Immature natural killer cell (primary cell): ENCODE measurements at regions not wholly inside any gene's neighbourhood (a gene's known extent, or its start where the extent isn't known, plus 50 kb on each side); places are given as distances from the start of the nearest gene placed in this dataset.

Source experiments
- DNase-seq, 3 donors: peaks; one replicate each; pipeline ENCODE4 v3.0.0; 2022; ENCODE audit warnings: mixed read lengths in 1 of 3
- H3K27ac Mint-ChIP-seq, 6 donors: one replicate each; pipeline ENCODE4 v1.8.0; 2020; ENCODE audit warnings: mixed read lengths in 6 of 6, mild to moderate bottlenecking in 5 of 6, inconsistent platforms in 4 of 6, moderate library complexity in 3 of 6
- H3K27me3 Mint-ChIP-seq, 3 donors: one replicate each; pipeline ENCODE4 v1.8.0; 2020 to 2021; ENCODE audit warnings: low read depth in 3 of 3, mild to moderate bottlenecking in 3 of 3, mixed read lengths in 3 of 3, moderate library complexity in 3 of 3, inconsistent platforms in 1 of 3
- H3K36me3 Mint-ChIP-seq, 3 donors: one replicate each; pipeline ENCODE4 v1.8.0; 2020; ENCODE audit warnings: mixed read lengths in 3 of 3, inconsistent platforms in 2 of 3, mild to moderate bottlenecking in 2 of 3
- H3K4me1 Mint-ChIP-seq, 2 donors: one replicate each; pipeline ENCODE4 v1.8.0; 2020; ENCODE audit warnings: inconsistent platforms in 2 of 2, mild to moderate bottlenecking in 2 of 2, mixed read lengths in 2 of 2, moderate library complexity in 1 of 2
- H3K4me3 Mint-ChIP-seq, 5 donors: one replicate each; pipeline ENCODE4 v1.8.0; 2020; ENCODE audit warnings: mild to moderate bottlenecking in 5 of 5, mixed read lengths in 5 of 5, inconsistent platforms in 3 of 5, moderate library complexity in 3 of 5
- H3K9me3 Mint-ChIP-seq, 6 donors: one replicate each; pipeline ENCODE4 v1.8.0; 2020; ENCODE audit warnings: mild to moderate bottlenecking in 6 of 6, mixed read lengths in 6 of 6, inconsistent platforms in 4 of 6, moderate library complexity in 3 of 6

DNA sequence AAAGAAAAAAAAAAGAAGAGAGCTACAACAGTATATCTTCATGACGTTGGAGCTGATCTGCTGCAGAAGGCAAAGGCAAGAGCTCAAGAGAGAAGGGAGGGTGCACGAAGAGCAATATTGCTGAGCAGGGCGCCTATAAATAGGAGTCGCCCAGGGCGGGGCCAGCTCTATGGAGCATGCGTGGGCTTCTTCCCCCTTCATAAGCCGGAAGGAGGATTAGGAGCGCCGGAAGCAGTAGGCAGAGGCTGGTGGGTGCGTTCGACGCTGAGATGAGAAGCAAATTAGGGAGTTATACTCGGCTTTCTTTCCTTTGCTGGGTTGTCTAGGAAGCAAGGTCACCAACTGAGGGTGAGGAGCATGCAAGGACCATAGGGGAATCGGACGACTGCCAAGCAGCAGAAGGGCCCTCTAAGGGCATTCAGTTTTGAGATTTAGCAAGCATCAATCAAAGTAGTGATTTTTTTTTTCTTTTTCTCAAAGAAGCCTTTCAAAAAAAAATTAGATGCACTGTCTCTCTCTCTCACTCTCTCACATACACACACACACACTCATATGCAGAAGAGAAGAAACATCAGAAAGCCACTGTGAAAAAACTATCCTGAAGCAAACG lies 496.7 kb downstream of the ENC1 start:
- Mint-ChIP-seq H3K4me1 (no peaks in the 10 kb centered on the region), H3K36me3 (no peaks in the 10 kb centered on the region), H3K9me3 (no peaks in the 10 kb centered on the region), H3K27me3 (peaks cover 4 to 8% (median 5%) of the 10 kb centered on the region in 3 donors), H3K4me3 (no peak overlapping the region), H3K27ac (no peak overlapping the region)
- no peak for DNase-seq

DNA sequence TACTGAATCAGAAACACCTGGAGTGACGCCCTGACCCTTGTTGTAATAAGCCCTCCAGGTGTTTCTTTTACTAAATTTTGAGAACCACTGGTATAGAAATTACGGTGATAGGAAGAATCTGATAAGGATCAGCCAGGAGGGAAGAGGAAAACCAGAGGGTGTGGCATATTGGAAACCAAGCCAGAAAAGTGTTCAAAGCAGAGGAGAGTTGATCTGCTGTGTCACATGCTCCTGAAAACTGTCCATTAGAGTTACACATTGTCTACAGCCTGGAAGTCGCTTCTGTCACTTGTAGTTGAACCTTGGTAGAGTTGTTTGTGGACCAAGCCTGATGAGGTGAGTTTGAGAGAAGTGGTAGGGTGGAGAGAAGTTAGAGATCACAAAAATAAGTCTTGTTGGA lies 497.4 kb downstream of the ENC1 start:
- Mint-ChIP-seq H3K36me3 (no peaks in the 10 kb centered on the region), H3K27me3 (peaks cover 4 to 8% (median 5%) of the 10 kb centered on the region in 3 donors), H3K4me3 (no peak overlapping the region), H3K9me3 (no peaks in the 10 kb centered on the region), H3K4me1 (no peaks in the 10 kb centered on the region), H3K27ac (no peak overlapping the region)
- no peak for DNase-seq

DNA sequence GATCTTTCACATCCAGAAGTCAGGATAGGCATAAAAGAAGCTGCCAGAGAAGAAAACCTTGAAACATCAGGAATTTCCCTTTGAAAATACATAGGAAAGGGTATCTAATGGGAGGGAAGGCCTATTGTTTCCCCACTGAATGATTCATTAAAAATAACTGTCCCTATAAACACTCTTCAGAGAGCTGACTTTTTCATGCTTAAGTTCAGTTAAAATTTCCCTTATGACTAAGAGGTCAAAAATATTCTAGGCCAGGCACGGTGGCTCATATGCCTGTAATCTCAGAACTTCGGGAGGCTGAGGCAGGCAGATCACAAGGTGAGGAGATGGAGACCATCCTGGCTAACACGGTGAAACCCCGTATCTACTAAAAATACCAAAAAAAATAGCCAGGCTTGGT lies 499.5 kb downstream of the ENC1 start:
- no peak overlapping the region for H3K27ac Mint-ChIP-seq
- peaks cover 0 to 8% (median 5%) of the 10 kb centered on the region in 3 donors for H3K27me3 Mint-ChIP-seq
- no peaks in the 10 kb centered on the region for H3K9me3 Mint-ChIP-seq
- no peak overlapping the region for H3K4me3 Mint-ChIP-seq
- H3K36me3 Mint-ChIP-seq = no peaks in the 10 kb centered on the region
- H3K4me1 Mint-ChIP-seq = no peaks in the 10 kb centered on the region
- DNase-seq = no peak

DNA sequence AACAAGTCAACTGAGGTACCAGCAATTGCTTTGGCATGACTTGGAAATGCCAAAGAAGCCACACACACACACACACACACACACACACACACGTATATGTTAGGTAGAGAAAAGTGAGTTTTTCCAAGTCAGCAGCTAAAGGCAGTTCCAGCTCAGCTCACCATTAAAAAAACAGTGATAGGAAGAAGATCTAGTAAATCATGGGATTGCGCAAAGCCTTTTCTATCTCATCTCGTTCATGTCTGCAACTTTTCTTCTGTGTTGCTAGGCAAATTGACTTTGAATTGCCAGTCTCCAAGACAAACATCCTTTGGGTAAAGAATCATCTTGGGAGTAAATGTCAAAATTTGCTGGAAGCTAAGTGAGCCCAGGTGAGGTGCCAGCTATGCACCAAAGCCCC lies 500.1 kb downstream of the ENC1 start:
- no peaks in the 10 kb centered on the region for H3K36me3 Mint-ChIP-seq
- no peak overlapping the region for H3K4me3 Mint-ChIP-seq
- peaks cover 0 to 8% (median 5%) of the 10 kb centered on the region in 3 donors for H3K27me3 Mint-ChIP-seq
- H3K27ac Mint-ChIP-seq = no peak overlapping the region
- no peaks in the 10 kb centered on the region for H3K4me1 Mint-ChIP-seq
- no peaks in the 10 kb centered on the region for H3K9me3 Mint-ChIP-seq
- no peak for DNase-seq

DNA sequence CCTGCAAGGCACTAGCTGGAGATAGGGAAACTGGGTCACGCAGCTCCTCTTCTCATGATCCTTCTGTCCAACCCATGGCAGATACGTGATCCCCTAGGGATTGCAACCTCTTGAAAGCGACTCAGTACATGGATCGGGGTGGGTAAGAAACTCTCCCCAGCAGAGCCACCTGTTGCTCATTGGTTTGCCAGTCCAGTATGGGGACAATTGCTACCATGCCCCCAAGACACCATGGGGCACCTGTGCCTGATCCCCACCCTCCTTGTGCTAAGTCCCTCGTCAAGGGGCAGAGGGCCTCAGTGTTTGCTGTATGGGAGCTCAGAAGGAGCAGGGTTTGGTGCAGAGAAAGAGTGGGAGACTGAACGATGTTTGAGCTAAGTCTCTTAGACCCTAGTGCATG lies 500.9 kb downstream of the ENC1 start:
- no peak for DNase-seq
- peaks cover 0 to 8% (median 5%) of the 10 kb centered on the region in 3 donors for H3K27me3 Mint-ChIP-seq
- no peaks in the 10 kb centered on the region for H3K36me3 Mint-ChIP-seq
- H3K9me3 Mint-ChIP-seq = no peaks in the 10 kb centered on the region
- no peak overlapping the region for H3K27ac Mint-ChIP-seq
- H3K4me3 Mint-ChIP-seq = no peak overlapping the region
- no peaks in the 10 kb centered on the region for H3K4me1 Mint-ChIP-seq

DNA sequence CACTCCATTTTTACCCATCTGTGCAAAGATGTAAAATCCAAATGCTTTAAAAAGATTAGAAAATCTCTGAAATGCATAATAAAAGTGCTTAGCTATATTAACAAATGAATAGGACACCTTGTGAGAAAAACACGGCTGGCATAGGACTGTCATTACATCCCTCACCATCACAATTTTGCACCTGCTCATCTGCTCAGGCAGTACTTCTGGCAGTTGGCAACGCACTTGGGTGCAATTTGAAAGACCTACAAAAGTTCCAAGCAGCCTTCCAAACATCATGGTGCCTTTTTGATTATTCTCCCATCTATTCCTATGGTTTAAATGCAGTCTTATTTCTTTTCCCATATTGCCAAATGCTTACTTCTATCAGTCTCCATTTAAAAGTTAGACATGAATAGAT lies 501.8 kb downstream of the ENC1 start:
- Mint-ChIP-seq H3K9me3 (no peaks in the 10 kb centered on the region), H3K36me3 (no peaks in the 10 kb centered on the region)

DNA sequence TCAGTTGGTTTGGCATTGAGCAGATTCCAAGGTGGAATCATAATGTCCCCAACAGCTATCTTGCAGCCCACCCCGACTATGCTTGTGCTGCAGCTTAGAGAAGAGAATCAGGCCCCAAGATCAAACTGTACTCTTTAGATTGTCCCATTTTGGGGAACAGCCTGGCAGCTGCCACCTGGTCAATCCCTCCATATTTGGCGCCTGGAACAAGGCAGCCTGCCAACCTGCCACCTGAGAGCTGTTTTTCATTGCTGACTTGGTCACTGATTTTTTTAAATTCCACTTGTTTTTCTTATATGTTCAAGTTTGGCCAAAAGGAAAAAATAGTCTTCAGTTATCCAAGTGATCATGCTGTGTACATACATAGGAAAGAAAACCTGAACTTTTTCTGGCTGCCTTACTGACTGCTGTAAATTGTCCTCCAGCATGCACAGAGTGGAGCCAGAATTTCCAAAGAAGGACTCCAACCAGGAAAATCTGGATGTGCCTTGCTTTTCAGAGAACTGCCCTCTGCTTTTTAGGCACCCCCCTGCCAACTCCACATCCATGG lies 504.2 kb downstream of the ENC1 start:
- DNase-seq = no peak
- peaks cover 0 to 3% (median 2%) of the 10 kb centered on the region in 3 donors for H3K27me3 Mint-ChIP-seq
- H3K4me3 Mint-ChIP-seq = no peak overlapping the region
- H3K4me1 Mint-ChIP-seq = no peaks in the 10 kb centered on the region
- H3K9me3 Mint-ChIP-seq = no peaks in the 10 kb centered on the region
- H3K36me3 Mint-ChIP-seq = no peaks in the 10 kb centered on the region
- no peak overlapping the region for H3K27ac Mint-ChIP-seq

More for the DNA sequence above, 501.8 kb downstream of the ENC1 start:
- H3K4me3 Mint-ChIP-seq = no peak overlapping the region
- no peaks in the 10 kb centered on the region for H3K4me1 Mint-ChIP-seq
- DNase-seq = no peak
- peaks cover 0 to 8% (median 4%) of the 10 kb centered on the region in 3 donors for H3K27me3 Mint-ChIP-seq
- H3K27ac Mint-ChIP-seq = no peak overlapping the region

DNA sequence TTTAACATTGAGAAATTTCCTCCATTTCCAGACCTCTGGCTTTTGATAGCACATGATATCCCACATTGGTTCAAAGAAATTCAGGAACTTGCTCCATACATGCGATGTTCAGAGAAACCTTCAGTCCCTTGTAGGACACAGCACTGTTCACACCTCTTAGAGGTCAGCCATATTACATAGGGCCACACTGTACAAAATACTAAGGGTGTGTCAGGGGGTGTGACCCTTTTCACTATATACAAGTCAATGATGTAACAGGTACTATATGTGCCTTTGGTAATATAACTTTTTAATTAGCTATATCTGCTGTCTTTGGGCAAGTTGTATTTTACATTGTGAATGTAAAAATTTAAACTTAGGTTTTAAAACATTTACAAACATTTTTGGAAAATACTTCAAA lies 505.5 kb downstream of the ENC1 start:
- H3K9me3 Mint-ChIP-seq = no peaks in the 10 kb centered on the region
- H3K27ac Mint-ChIP-seq = no peak overlapping the region
- peaks cover 0 to 4% (median 2%) of the 10 kb centered on the region in 3 donors for H3K27me3 Mint-ChIP-seq
- no peak for DNase-seq
- H3K4me1 Mint-ChIP-seq = no peaks in the 10 kb centered on the region
- H3K4me3 Mint-ChIP-seq = no peak overlapping the region
- no peaks in the 10 kb centered on the region for H3K36me3 Mint-ChIP-seq

DNA sequence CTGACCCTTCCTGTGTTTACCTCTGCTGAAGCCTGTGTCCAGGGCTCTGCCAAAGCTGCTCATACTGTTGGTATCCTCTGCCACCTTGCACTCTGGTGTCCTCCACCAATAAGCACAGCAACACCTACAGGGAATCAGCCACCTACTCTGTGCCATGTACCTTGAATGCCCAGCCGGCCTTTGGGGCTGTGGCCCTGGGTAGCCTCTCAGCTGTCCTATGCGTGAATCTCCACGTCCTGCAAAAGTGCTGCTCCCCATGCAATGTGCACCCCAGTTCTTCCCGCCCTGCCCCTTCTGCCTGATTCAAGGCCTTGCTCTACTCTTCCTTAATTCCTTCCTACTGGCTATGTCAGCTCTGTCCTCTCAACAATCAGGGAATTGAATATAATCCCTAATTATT lies 506.5 kb downstream of the ARHGEF28 start:
- Mint-ChIP-seq H3K27me3 (peaks cover 0 to 2% (median 2%) of the 10 kb centered on the region in 3 donors), H3K9me3 (no peaks in the 10 kb centered on the region), H3K4me1 (no peaks in the 10 kb centered on the region), H3K4me3 (no peak overlapping the region), H3K27ac (no peak overlapping the region), H3K36me3 (no peaks in the 10 kb centered on the region)
- no peak for DNase-seq

DNA sequence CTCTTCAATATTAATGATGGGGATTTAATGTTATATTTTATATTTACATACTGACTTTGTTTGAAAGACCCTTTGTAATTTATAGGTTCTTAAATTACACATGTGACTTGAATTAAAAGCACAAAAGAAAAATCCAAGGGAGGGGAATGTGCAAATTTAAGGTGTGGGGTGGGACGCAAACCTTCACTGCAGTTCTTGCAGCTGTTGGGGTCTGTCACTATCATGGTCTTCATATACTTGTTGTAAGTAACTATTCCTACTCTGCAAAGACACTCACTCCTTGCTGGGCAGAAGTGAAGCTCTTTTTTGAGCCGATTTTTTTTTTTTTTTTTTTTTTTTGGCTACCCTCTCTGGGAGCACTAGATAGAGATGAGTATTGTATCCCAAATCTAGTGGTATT lies 505.3 kb downstream of the ARHGEF28 start:
- H3K27ac Mint-ChIP-seq = no peak overlapping the region
- H3K36me3 Mint-ChIP-seq = no peaks in the 10 kb centered on the region

DNA sequence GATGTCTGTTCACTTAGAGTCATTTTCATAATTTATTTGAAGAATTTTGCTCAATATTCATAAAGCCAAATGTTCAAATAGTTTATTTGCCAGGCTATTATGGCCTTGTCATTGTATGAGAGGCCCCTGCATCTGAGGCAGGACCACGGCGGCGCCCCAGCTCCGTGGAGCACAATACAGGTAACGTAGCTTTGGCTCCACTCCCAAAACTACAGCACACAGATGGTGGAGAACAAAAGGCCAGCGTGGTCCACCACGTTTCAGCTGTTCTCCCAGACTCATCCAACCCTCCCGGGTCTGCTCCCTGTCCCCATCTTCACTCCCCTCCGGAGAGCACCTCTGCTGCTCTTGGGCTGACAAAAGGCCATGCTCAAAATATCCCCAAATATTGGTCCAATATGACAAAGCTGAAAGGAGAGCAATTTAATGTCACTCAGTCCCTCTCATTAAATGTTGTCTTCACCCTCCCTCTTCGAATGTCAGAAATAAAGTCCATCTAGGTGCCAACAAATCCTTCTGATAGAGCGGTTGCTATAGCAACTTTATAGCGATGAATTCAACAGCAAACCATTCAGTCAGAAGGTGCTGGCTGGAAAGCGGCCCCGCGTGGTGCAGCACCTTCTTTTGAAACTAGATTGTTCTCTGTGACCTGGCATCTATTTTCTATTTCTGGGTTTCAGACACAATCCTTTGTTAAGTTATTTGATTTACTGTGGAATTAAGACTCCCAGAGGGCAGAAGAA lies 504.3 kb downstream of the ARHGEF28 start:
- no peak for DNase-seq
- H3K36me3 Mint-ChIP-seq = no peaks in the 10 kb centered on the region
- no peak overlapping the region for H3K4me3 Mint-ChIP-seq
- H3K9me3 Mint-ChIP-seq = no peaks in the 10 kb centered on the region
- no peak overlapping the region for H3K27ac Mint-ChIP-seq
- peaks cover 0 to 7% (median 2%) of the 10 kb centered on the region in 3 donors for H3K27me3 Mint-ChIP-seq
- H3K4me1 Mint-ChIP-seq = no peaks in the 10 kb centered on the region

More for the DNA sequence above, 505.3 kb downstream of the ARHGEF28 start:
- Mint-ChIP-seq H3K9me3 (no peaks in the 10 kb centered on the region), H3K4me3 (no peak overlapping the region), H3K27me3 (peaks cover 0 to 2% (median 2%) of the 10 kb centered on the region in 3 donors), H3K4me1 (no peaks in the 10 kb centered on the region)
- DNase-seq = no peak

DNA sequence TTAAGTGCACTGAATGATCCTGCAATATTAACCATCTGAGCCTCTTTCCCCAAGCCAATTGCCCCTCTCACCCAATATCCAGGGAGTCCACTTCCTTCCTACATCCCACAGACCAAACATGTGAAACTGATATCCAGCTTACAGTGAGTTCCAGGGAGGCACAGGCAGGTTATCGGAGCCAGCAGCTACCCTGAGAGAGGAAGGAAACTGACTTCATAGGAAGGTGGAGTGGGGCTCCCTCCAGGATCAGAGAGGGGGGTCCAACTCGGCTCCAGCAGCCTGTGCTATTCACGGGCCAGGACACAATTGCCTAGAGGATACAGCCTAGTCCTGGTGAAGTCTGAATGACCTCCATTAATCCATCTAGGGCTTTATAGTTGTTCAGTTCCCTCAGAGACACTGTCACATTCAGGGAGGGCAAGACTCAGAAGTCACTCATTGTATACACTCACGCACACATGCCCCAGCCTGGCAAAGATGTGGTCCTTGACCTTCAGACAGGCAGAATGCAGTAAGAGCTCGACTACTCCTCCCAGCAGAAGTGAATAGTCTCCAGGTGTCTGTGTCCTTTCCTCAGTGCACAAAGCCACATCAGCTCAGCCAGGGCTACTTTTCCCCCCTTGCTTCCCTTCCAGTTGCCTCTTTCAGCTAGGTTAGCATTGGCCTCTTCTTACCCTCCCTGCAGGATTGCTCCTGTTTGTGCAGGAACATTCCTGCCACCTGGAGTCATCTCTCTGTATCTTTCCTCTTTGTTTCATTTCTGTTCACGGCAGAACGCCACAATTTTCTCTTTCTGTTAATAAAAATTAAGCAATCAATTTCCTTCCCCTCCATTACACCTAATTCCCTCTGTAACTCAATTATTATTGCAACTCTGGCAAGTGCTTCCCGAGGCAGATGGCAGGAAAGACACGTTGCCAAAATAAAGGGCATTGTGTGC lies 501.7 kb downstream of the ARHGEF28 start:
- no peak overlapping the region for H3K4me3 Mint-ChIP-seq
- peaks cover 2 to 7% (median 2%) of the 10 kb centered on the region in 3 donors for H3K27me3 Mint-ChIP-seq
- no peak overlapping the region for H3K27ac Mint-ChIP-seq
- DNase-seq = no peak
- no peaks in the 10 kb centered on the region for H3K4me1 Mint-ChIP-seq
- no peaks in the 10 kb centered on the region for H3K9me3 Mint-ChIP-seq
- no peaks in the 10 kb centered on the region for H3K36me3 Mint-ChIP-seq

DNA sequence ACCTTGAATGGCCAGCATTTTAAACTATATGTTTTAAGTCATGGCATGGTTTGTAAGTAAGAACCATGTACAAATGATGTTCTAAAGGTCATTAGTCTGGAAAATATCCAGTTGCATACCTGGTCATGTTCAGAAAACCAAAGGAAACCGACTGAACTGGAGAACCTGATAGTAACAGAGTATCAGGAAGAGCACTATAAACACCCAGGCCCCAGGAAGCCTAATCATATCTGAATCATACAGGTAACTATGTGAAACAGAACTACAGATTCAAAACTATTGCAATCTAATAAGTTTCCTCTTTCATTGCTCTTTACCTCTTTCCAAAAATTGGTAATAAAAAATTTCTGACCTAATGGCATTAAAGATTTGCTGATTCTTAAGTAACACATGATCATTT lies 500.3 kb downstream of the ARHGEF28 start:
- H3K27ac Mint-ChIP-seq = no peak overlapping the region
- H3K27me3 Mint-ChIP-seq = peaks cover 2 to 7% (median 2%) of the 10 kb centered on the region in 3 donors
- H3K36me3 Mint-ChIP-seq = no peaks in the 10 kb centered on the region
- no peak for DNase-seq
- no peak overlapping the region for H3K4me3 Mint-ChIP-seq
- H3K9me3 Mint-ChIP-seq = no peaks in the 10 kb centered on the region
- no peaks in the 10 kb centered on the region for H3K4me1 Mint-ChIP-seq

DNA sequence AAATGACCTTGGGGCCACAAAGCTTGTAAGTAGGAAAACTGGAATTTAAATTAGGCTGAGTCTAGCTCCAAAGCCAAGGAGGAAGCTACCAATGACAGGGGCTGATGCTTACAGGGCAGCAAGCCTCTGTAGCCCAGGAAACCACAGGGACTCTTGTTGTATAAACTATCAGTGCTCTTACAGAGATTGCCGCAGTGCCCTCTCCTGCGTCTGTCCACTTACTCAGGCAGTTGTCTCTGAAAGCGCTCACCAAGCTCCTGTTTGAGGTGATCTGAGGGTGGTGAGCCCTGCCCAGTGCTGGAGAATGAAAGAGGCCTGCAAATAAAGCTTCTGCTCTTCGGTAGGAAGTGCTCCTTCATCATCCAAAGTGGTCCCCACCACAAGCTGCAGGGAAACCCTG lies 498.8 kb downstream of the ARHGEF28 start:
- H3K27me3 Mint-ChIP-seq = peaks cover 0 to 5% (median 2%) of the 10 kb centered on the region in 3 donors
- no peak for DNase-seq
- no peaks in the 10 kb centered on the region for H3K4me1 Mint-ChIP-seq
- H3K27ac Mint-ChIP-seq = no peak overlapping the region
- no peaks in the 10 kb centered on the region for H3K9me3 Mint-ChIP-seq
- no peak overlapping the region for H3K4me3 Mint-ChIP-seq
- H3K36me3 Mint-ChIP-seq = no peaks in the 10 kb centered on the region
